HG03095 (cell line): ENCODE measurements at regions not wholly inside any gene's neighbourhood (a gene's known extent, or its start where the extent isn't known, plus 50 kb on each side); places are given as distances from the start of the nearest gene placed in this dataset.

Experiments
- ATAC-seq: cut with Tn5 transposase; IDR thresholded peaks from one replicate; pipeline ENCODE4 v1.9.1; 2021; ENCODE audit warnings: moderate library complexity; ENCODE audit not compliant: unreplicated experiment

GRCh38 chr1:177793900-177794299 is 176.0 kb downstream of the SEC16B start:
- no peak for ATAC-seq

DNA sequence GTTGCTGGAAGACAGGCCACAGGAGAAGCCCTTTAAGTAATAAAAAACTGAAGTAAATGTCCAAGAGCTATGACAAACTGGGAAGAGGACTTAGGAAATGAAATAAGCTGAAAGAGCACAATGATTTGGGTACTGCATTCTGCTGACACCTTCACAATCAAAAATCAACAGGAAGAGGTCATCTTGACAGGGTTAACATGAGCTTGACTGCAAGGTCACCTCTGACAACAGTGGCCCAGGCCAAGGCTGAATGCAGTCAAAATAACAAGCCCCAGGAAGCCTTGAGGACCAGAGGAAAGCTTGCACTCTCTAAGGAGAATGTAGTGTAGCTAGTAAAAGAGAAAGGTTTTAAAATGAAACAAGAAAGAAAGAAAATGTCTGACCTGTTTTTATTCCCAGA is 179.3 kb downstream of the SEC16B start:
- no peak for ATAC-seq

DNA sequence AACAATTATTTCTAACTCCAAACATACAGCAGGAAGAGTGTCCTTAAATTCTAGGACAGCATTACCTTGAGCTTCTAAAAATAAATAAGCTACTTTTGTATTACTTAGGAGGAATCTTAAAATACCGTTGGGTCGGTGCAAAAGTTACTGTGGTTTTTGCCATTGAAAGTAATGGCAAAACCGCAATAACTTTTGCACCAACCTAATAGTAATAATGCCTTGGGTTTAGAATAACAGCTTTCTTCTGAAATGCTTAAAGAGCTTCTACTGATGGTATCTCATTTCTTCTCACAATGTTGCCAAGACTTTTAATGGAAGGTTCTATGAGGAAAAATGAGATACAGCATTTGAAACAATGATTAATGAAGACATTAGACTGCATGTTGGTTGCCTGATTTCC is 179.9 kb downstream of the SEC16B start:
- no peak for ATAC-seq

DNA sequence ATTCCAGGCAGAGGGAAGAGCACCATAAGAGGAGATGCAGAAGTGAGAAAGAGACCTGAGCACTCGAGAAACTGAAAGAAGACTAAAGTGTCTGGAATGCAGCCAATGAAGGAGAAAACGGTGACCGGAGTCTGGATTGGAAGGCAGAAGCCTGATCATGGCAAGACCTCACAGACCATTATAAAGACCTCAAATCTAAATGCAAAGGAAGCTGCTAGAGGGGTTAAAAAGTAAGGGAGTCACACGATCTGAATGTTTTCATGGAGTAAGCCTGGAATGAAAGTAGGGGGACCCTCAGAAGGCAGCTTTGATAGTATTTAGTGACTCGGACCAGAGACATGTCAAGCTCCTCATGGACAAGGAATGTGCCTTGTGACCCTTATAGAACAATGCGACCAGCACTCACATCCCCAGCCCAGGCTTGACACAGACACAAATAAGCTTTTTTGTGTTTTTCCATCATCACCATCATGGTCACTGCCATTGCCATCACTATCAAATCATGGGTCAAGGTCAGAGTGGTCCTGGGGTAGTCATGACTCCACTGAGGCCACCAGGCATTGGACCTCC is 183.6 kb downstream of the SEC16B start:
- ATAC-seq: no peak

GRCh38 chr1:177784936-177785335 is 184.9 kb downstream of the SEC16B start:
- no peak for ATAC-seq

- ATAC-seq: no peak
Measured at GRCh38 chr1:177784409-177784808, 185.4 kb downstream of the SEC16B start.

DNA sequence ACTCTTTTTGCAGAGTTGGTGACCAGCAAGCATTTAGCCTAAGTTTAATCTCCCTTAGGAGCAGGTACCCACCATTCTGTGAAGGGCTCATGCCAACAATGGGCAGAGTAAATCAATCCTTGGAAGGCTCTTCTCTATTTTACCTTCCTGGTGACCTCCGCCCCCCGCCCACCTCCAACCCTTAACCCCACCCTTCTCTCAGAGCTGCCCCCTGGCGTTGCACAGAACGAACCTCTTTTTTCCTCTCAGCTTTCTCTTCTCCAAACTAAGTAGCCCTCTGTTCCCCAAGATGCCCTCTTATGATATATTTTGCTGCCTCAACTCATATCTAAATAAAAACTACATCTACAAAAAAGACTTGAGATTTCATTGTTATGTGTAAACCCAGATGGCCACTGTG is 186.8 kb downstream of the SEC16B start:
- no peak for ATAC-seq

GRCh38 chr1:177780096-177780700 is 189.7 kb downstream of the SEC16B start:
- ATAC-seq: no peak

GRCh38 chr1:177779166-177779965 is 190.5 kb downstream of the SEC16B start:
- no peak for ATAC-seq

- ATAC-seq: no peak
Measured at GRCh38 chr1:177775924-177776323, 193.9 kb downstream of the SEC16B start.

GRCh38 chr1:177772386-177772960 is 197.4 kb downstream of the SEC16B start:
- ATAC-seq: no peak

DNA sequence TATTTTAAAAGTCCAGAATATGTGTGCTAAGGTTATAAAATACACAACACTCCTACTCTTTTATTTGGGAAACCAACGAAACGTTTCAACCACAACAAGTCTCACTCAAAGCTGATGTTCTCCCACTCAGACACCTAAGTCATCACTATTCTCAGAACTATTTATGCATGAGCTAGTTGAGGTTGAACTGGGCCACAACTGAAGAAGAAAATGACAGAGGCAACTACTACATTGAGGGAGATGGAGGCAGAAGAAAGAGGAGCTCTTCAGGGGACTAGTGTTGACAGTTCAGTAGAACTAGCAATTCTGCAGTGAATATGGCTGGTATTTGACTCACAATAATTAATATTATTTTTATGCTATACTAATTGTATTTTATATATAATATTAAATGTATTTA is 198.2 kb downstream of the SEC16B start:
- ATAC-seq: no peak

DNA sequence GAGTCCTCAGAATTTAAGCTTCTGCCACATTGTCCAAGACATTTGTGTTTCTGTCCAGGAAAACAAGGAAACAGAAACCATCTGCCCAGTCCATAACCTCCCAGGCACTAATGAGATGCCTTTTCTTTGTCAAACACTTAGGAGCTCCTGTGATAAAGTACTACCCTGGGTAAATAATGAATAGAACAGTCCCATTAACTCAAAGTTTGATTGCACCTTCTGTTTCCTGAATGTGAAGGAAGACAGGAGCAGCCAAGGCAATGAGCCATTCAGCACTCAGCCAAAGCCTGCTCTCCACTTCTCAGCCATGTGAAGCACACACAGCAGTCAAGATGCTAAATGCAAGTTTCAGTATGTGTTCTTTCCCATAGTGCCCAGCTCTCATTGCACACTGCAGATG is 199.8 kb downstream of the SEC16B start:
- no peak for ATAC-seq

DNA sequence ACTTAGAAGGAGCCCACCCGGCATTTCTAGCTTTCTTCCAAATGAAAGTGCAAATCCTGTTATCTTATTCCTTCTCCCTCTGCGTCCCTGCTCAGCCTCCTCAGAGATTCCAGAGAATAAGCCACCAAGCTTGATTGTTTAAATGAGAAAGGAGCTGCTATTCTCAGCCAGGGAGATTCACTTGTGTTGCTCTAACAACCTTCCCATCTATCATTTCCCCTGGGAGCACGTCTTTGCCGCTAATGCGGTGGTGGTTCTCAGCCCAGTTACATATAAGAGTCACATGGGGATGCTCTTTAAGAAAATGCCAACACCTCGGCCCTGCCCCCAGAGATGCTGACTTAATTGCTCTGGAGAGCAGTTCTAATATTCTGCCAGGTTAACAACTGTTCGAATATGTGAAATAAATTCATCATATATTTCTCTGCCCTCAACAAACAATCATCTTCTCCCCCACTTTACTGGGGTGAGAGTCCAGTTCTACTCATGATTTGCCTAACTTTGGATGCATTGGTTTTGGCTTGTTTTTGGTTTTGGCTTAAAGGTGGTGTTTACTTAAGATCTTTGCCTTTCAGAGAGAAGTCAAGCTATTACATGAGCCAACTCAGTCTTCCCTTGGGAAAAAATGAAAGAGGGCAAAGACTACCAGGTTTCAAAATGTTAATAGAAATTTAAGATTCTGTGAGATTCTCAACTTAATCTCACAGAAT is 213.9 kb downstream of the SEC16B start:
- ATAC-seq: no peak

- ATAC-seq: no peak
Measured at GRCh38 chr1:177754603-177755002, 215.3 kb downstream of the SEC16B start.

- ATAC-seq: no peak
Measured at GRCh38 chr1:177753655-177754054, 216.2 kb downstream of the SEC16B start.

GRCh38 chr1:177748080-177748801 is 221.6 kb downstream of the SEC16B start:
- no peak for ATAC-seq

- ATAC-seq: no peak
Measured at GRCh38 chr1:177746155-177746554, 223.7 kb downstream of the SEC16B start.

DNA sequence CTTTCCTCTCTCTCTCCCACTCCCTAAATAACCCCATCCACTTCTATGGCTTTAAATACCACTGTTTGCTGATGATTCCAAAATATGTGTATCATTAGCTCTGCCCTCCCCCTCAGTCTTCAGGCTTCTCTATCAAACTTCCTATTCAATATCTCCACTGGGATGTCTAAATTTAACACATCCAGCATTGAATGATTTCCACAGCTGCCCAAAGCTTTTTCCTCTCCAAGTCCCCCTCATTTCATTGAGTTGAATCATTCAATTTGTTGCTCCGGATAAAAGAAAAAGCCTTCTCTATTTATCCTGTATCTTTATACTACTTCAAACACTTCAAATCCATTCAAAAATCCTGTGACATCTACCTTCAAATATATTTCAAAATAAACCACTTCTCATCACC is 225.0 kb downstream of the SEC16B start:
- ATAC-seq: no peak

DNA sequence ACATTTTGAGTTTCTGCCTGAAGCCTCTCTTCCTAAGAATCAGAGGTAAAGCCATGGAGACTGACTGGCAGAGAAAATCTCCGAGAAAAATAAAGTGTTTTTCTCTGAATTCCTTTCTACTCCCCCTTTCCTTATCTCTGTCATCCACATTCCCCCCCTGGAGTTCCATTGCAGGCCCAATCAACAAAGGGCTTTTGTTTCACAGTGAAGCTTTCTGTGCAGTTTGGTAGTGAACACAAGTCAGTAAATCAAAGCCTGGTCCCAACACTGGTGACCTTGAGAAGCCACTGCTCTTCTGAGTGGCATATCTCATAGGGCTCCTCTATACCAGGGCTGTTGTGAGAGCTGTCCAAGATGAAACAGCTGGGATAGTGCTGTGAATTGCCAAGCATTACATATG is 228.4 kb downstream of the SEC16B start:
- ATAC-seq: no peak

- ATAC-seq: no peak
Measured at GRCh38 chr1:177739780-177740179, 230.1 kb downstream of the SEC16B start.
